Fibroblast of lung (primary cell): ENCODE measurements at regions not wholly inside any gene's neighbourhood (a gene's known extent, or its start where the extent isn't known, plus 50 kb on each side); places are given as distances from the start of the nearest gene placed in this dataset.
A peak's percentile ranks its signal among the peaks of the same experiment; 100 is the strongest.

ENCODE experiments used
- EZH2 ChIP-seq: IDR thresholded peaks from 2 replicates; pipeline ENCODE4 v1.5.1; 2012; ENCODE audit warnings: low read length, control low read depth, mild to moderate bottlenecking; ENCODE audit errors: missing control alignments
- TF ChIP-seq, protein P1 (sequence below), 2 donors: IDR thresholded peaks in 1 of 2; conservative IDR thresholded peaks in 1 of 2; 1 replicate in 1 of 2; 2 replicates in 1 of 2; pipeline ENCODE4 v1.5.1; 2011 to 2012; ENCODE audit warnings: low read length in 2 of 2, control low read depth in 1 of 2, inconsistent platforms in 1 of 2, low read depth in 1 of 2, mild to moderate bottlenecking in 1 of 2

DNA sequence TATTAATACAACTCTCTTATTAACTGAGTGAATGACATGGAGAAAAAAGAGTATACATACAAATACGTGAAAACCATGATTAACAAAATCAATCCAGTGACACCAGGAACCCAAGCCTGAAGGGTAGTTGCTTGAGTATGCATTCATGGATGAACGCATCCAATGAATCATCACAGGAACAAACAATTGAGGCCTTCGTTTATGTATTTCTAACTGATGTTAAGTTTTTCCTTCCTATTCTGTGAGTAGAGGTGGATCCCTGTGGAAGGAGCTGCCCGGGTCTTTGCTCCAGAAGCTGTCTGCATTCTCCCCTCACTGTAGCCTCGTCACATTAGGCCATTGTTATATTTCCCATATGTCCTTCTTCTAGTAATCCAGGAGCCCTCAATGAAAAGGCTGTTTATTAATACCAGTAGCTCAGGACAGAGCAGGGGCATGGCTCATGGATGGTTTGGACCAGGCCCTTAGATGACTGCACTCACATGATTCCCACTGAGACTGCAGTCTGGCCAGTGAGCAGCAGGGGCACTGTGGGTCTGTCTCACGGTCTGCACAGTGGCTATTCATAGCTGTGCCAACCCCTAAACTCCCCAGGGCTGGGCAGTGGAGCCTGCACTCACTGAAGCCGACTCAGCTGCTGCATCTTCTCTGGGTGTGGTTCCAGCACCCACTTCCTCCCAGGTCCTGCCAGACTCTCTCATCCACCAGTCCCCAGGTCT is 128.1 kb upstream of the TOP3B start:
- TF ChIP-seq, protein P1, sequence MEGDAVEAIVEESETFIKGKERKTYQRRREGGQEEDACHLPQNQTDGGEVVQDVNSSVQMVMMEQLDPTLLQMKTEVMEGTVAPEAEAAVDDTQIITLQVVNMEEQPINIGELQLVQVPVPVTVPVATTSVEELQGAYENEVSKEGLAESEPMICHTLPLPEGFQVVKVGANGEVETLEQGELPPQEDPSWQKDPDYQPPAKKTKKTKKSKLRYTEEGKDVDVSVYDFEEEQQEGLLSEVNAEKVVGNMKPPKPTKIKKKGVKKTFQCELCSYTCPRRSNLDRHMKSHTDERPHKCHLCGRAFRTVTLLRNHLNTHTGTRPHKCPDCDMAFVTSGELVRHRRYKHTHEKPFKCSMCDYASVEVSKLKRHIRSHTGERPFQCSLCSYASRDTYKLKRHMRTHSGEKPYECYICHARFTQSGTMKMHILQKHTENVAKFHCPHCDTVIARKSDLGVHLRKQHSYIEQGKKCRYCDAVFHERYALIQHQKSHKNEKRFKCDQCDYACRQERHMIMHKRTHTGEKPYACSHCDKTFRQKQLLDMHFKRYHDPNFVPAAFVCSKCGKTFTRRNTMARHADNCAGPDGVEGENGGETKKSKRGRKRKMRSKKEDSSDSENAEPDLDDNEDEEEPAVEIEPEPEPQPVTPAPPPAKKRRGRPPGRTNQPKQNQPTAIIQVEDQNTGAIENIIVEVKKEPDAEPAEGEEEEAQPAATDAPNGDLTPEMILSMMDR (conservative IDR thresholded peaks at IDR 0.05 in 1 of 2, IDR thresholded peaks at IDR 0.05 in 1 of 2; ENCODE audit: low read depth in 1 of 2, low read length in 2 of 2): peak; percentile 61 to 74
- no peak for TF ChIP-seq EZH2
